K562 (cell line): ENCODE measurements at regions not wholly inside any gene's neighbourhood (a gene's known extent, or its start where the extent isn't known, plus 50 kb on each side); places are given as distances from the start of the nearest gene placed in this dataset.

Source experiments
- ATAC-seq: fragments of 200-7000 bp; cut with Tn5 transposase; 3 replicates; pipeline ENCODE4 v1.9.1; 2020; ENCODE audit warnings: moderate library complexity
- BruUV-seq: library from RNA; stranded (reverse); fragments of 400-500 nt; replicated peaks from 2 replicates; lab custom pipeline; 2021; lab: Mats Ljungman, UMichigan
- CTCF ChIA-PET: fragments of 300-600 bp; formaldehyde crosslinking; extraction: SDS; loops from one replicate; lab custom pipeline; 2021; ENCODE audit warnings: low intra/inter-chr PET ratio; lab: Yijun Ruan, JAX
- POLR2A ChIA-PET: fragments of 300-600, 350-650 bp; sonication (Branson Sonifier 250); formaldehyde crosslinking; extraction: SDS; loops from one replicate; lab custom pipeline; 2021; ENCODE audit warnings: antibody characterized with exemption, inconsistent platforms; lab: Yijun Ruan, JAX
- DNase-seq, 4 experiments: peaks; one replicate each; pipeline versions ENCODE4 v3.0.0 to v3.0.0-alpha.2; 2011 to 2018; ENCODE audit warnings: low spot score in 3 of 4, mixed read lengths in 3 of 4; ENCODE audit errors: extremely low read depth in 1 of 4
- FAIRE-seq: peaks from 2 replicates; lab custom pipeline; 2011; peaks lifted over from hg19 to GRCh38; lab: Jason Lieb, UNC
- H2AFZ ChIP-seq: 2 replicates; pipeline ENCODE4 v1.6.0; 2011; ENCODE audit warnings: low read depth, low read length, control low read depth, inconsistent platforms
- H3K27ac ChIP-seq: fragments of 200-600 bp; 3 replicates; pipeline ENCODE4 v1.8.0; 2011; ENCODE audit warnings: low read depth, mild to moderate bottlenecking, control low read depth, inconsistent platforms, low read length, moderate library complexity, mixed read lengths; ENCODE audit errors: extremely low read depth
- H3K27me3 ChIP-seq, 2 experiments: fragments of 300-600 bp in 1 of 2; 2 replicates in 1 of 2; 3 replicates in 1 of 2; pipeline versions ENCODE4 v1.6.0 to v1.8.0; 2011; ENCODE audit warnings: inconsistent platforms in 2 of 2, low read length in 2 of 2, mild to moderate bottlenecking in 1 of 2, mixed read lengths in 1 of 2, moderate library complexity in 1 of 2; ENCODE audit not compliant: control insufficient read depth in 2 of 2, insufficient read depth in 2 of 2
- H3K36me3 ChIP-seq: fragments of 300-600 bp; 3 replicates; pipeline ENCODE4 v1.8.0; 2011; ENCODE audit warnings: mild to moderate bottlenecking, low read length, inconsistent platforms; ENCODE audit not compliant: control insufficient read depth, insufficient read depth
- H3K4me1 ChIP-seq, 2 experiments: fragments of 200-600 bp in 1 of 2; replicated peaks in 1 of 2; 2 replicates in 1 of 2; 3 replicates in 1 of 2; pipeline versions ENCODE4 v1.5.1 to v1.8.0; 2011; ENCODE audit warnings: inconsistent platforms in 2 of 2, low read length in 2 of 2, mild to moderate bottlenecking in 1 of 2, mixed read lengths in 1 of 2, moderate library complexity in 1 of 2; ENCODE audit not compliant: control insufficient read depth in 2 of 2, insufficient read depth in 2 of 2
- H3K4me2 ChIP-seq: 2 replicates; pipeline ENCODE4 v1.6.1; 2011; ENCODE audit warnings: low read length, control low read depth, inconsistent platforms, mixed read lengths; ENCODE audit not compliant: insufficient read depth
- H3K4me3 ChIP-seq: fragments of 200-600 bp; sonication (generic), shearing (Covaris generic); 2 replicates; pipeline ENCODE4 v1.5.1; 2016; ENCODE audit warnings: control low read depth, inconsistent platforms
- H3K79me2 ChIP-seq: fragments of 200-600 bp; 3 replicates; pipeline ENCODE4 v1.8.0; 2011; ENCODE audit warnings: low read length, inconsistent platforms; ENCODE audit not compliant: control insufficient read depth, insufficient read depth
- H3K9ac ChIP-seq, 2 experiments: 2 replicates each; pipeline versions ENCODE4 v1.6.0 to v1.6.1; 2011; ENCODE audit warnings: low read depth in 2 of 2, low read length in 2 of 2, control low read depth in 1 of 2, inconsistent platforms in 1 of 2, mild to moderate bottlenecking in 1 of 2, mixed read lengths in 1 of 2; ENCODE audit not compliant: insufficient read depth in 1 of 2
- H3K9me1 ChIP-seq: one replicate; pipeline ENCODE4 v1.6.0; 2011; ENCODE audit warnings: inconsistent platforms, mild to moderate bottlenecking, low read length, moderate library complexity; ENCODE audit not compliant: control insufficient read depth, insufficient read depth
- H3K9me3 ChIP-seq: replicated peaks from 2 replicates; pipeline ENCODE4 v1.5.1; 2011; ENCODE audit warnings: low read depth, low read length, inconsistent platforms; ENCODE audit not compliant: control insufficient read depth, insufficient read depth
- H4K20me1 ChIP-seq: replicated peaks from 2 replicates; pipeline ENCODE4 v1.6.1; 2011; ENCODE audit warnings: low read length, inconsistent platforms, mixed read lengths; ENCODE audit not compliant: control insufficient read depth, insufficient read depth
- BRF1 ChIP-seq: IDR thresholded peaks from 3 replicates; pipeline ENCODE4 v1.6.1; 2011; ENCODE audit warnings: borderline replicate concordance, mild to moderate bottlenecking; ENCODE audit not compliant: insufficient read length; ENCODE audit errors: extremely low read depth
- CEBPB ChIP-seq: fragments of 450-650 bp; IDR thresholded peaks from 2 replicates; pipeline ENCODE4 v1.6.1; 2016; ENCODE audit warnings: missing genetic modification characterization, missing compliant biosample characterization
- HNRNPL ChIP-seq: fragments of 200-400 bp; formaldehyde crosslinking; IDR thresholded peaks from 2 replicates; pipeline ENCODE4 v1.6.1; 2017; ENCODE audit warnings: low read depth, mild to moderate bottlenecking, low read length
- HOMEZ ChIP-seq: fragments of 250-450 bp; sonication (Bioruptor Pico); IDR thresholded peaks from 2 replicates; pipeline ENCODE4 v1.4.0; 2020; ENCODE audit warnings: mild to moderate bottlenecking, moderate library complexity
- RBBP5 ChIP-seq: fragments of 200-600 bp; sonication (generic); IDR thresholded peaks from 2 replicates; pipeline ENCODE4 v1.6.1; 2012; ENCODE audit warnings: borderline replicate concordance, mild to moderate bottlenecking, low read length, control low read depth, inconsistent platforms; ENCODE audit not compliant: insufficient read depth, poor library complexity, severe bottlenecking
- SOX6 ChIP-seq: fragments of 450-650 bp; IDR thresholded peaks from 2 replicates; pipeline ENCODE4 v1.6.1; 2014; ENCODE audit warnings: mild to moderate bottlenecking
- ZNF277 ChIP-seq: fragments of 250-450 bp; sonication (Bioruptor Pico); IDR thresholded peaks from 2 replicates; pipeline ENCODE4 v1.8.0; 2022; ENCODE audit warnings: inconsistent platforms, mild to moderate bottlenecking, moderate library complexity, borderline replicate concordance
- WGBS: fragments of 100-300 bp; shearing (Covaris generic); methylation state at CpG from one replicate; pipeline ENCODE4 v1.1.6; 2016; ENCODE audit warnings: low coverage, mixed read lengths; ENCODE audit not compliant: insufficient coverage; ENCODE audit errors: missing lambda C conversion rate; 5-methylcytosine and 5-hydroxymethylcytosine counted together
- in situ Hi-C: fragments of 300-500 bp; cut with MboI; formaldehyde crosslinking; loops from 4 replicates; pipeline ENCODE4 v1.15.0; 2018; ENCODE audit warnings: inconsistent platforms, mixed read lengths
- intact Hi-C: fragments of 100-400 bp; cut with micrococcal nuclease; formaldehyde crosslinking; loops from 2 replicates; pipeline ENCODE4 v1.14.2; 2022

- no peaks in the 10 kb centered on the region for H4K20me1 ChIP-seq
- H3K79me2 ChIP-seq, result no peaks in the 10 kb centered on the region
- intact Hi-C loops (no loop called here), in situ Hi-C loops (no loop called here)
- FAIRE-seq (no peak), ATAC-seq (no peak), DNase-seq (no peak)
- ChIA-PET CTCF (no interaction called here), POLR2A (no interaction called here)
- 4% methylated on average over 2 of the region's 2 CpGs for WGBS
- BruUV-seq, result no TSS peak
- H3K9ac ChIP-seq, result no peak overlapping the region
- H3K4me3 ChIP-seq, result no peak overlapping the region
- H2AFZ ChIP-seq, result no peak overlapping the region
- H3K9me3 ChIP-seq, result no peaks in the 10 kb centered on the region
- no peak for TF ChIP-seq BRF1
- no peak for TF ChIP-seq CEBPB
- TF ChIP-seq SOX6, result no peak
- TF ChIP-seq, all 486 proteins: peak for 0
- Histone ChIP-seq H3K9me1 (no peaks in the 10 kb centered on the region), H3K4me1 (no peaks in the 10 kb centered on the region), H3K27ac (no peak overlapping the region), H3K36me3 (no peaks in the 10 kb centered on the region), H3K4me2 (no peak overlapping the region), H3K27me3 (no peaks in the 10 kb centered on the region)
Observed at GRCh38 chr3:193757457-193757856, 164.4 kb downstream of the OPA1 start.

- Histone ChIP-seq H4K20me1 (no peaks in the 10 kb centered on the region), H3K9ac (no peak overlapping the region), H3K9me3 (no peaks in the 10 kb centered on the region), H3K27ac (no peak overlapping the region), H3K27me3 (no peaks in the 10 kb centered on the region), H3K36me3 (no peaks in the 10 kb centered on the region), H3K4me3 (no peak overlapping the region), H3K4me1 (peaks cover 0 to 3% of the 10 kb centered on the region in 2 experiments; a peak in 1 of 5 replicates), H2AFZ (no peak overlapping the region), H3K9me1 (no peaks in the 10 kb centered on the region), H3K79me2 (no peaks in the 10 kb centered on the region), H3K4me2 (no peak overlapping the region)
- FAIRE-seq (no peak), DNase-seq (no peak), ATAC-seq (no peak)
- POLR2A ChIA-PET, result interaction anchor here (0.6 to 1.1 kb wide), 2 partner anchors 18 to 134 kb away, joined by 3 to 4 read pairs; no protein-coding TSS in a partner anchor
- intact Hi-C loops, result no loop called here
- CTCF ChIA-PET, result no interaction called here
- BruUV-seq, result no TSS peak
- WGBS, result 55% methylated on average over 5 of the region's 5 CpGs
- no peak for TF ChIP-seq RBBP5
- no peak for TF ChIP-seq ZNF277 (CRISPR knock-in tag)
- no peak for TF ChIP-seq HNRNPL
- no peak for TF ChIP-seq HOMEZ (CRISPR knock-in tag)
- TF ChIP-seq, all 486 proteins: peak for 0
- in situ Hi-C loops, result no loop called here
Observed at GRCh38 chr3:193761969-193762368, 169.0 kb downstream of the OPA1 start.
